GM04504 (cell line): ENCODE measurements at regions not wholly inside any gene's neighbourhood (a gene's known extent, or its start where the extent isn't known, plus 50 kb on each side); places are given as distances from the start of the nearest gene placed in this dataset.
"Not testable (repeated sequence)": the region's sequence is repeated elsewhere in the genome, so short reads cannot be mapped to it uniquely, and the experiment has no call there.

Source experiments
- DNase-seq: peaks from one replicate; pipeline ENCODE4 v3.0.0-alpha.2; 2012; ENCODE audit warnings: low read depth

- no peak for DNase-seq
Observed at GRCh38 chr9:30329431-30329830, 2055.0 kb upstream of the ACO1 start.

DNA sequence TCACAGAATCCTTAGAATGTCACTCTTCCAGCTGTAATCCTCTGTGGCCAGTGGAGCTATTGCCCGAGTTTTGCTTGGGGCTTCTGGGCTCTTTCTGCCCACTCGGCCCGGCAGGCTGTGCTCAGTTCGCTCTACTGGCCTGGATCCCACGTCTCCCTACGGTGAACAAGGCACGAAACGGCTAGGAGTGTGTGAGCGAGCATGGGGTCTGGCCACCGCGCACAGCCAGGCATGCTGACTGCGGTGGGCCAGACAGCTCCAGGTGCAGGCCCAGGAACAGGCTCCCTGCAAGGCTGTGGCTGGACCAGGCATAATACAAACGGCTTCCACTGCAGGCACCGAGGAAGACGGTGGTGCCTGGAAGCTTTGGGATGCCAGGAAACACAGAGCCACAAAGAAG lies 2035.5 kb upstream of the ACO1 start:
- no peak for DNase-seq

- DNase-seq, result no peak
Observed at GRCh38 chr9:30349526-30350513, 2034.6 kb upstream of the ACO1 start.

- no peak for DNase-seq
Observed at GRCh38 chr9:30356221-30356620, 2028.2 kb upstream of the ACO1 start.

- no peak for DNase-seq
Observed at GRCh38 chr9:30362373-30362772, 2022.1 kb upstream of the ACO1 start.

DNA sequence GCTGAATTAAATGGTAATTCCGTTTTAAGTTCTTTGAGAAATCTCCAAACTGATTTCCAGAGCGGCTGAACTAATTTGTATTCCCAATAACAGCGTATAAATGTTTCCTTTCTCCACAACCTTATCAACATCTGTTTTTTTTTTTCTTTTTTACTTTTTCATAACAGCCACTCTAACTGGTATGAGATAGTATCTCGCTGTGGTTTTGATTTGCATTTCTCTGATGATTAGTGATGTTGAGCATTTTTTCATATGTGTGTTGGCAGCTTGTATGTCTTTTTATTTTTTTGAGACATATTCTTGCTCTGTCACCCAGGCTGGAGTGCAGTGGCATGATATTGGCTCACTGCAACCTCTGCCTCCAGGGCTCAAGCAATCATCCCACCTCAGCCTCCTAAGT lies 2018.3 kb upstream of the ACO1 start:
- not testable (repeated sequence) for DNase-seq

- no peak for DNase-seq
Observed at GRCh38 chr9:30382271-30382670, 2002.2 kb upstream of the ACO1 start.

DNA sequence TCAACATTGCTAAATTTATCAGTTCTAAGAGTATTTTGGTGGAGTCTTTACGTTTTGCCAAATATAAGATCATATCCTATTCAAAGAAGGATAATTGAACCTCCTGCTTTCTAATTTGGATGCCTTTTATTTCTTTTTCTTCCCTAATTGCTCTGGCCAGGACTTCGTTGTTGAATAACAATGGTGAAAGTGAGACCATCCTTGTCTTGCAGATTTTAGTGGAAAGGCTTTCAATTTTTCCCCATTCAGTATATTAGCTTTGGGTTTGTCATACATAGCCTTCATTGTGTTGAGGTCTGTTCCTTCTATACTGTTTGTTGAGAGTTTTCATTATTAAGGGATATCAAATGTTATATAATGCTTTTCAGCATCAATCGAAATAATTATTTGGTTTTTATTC lies 1974.2 kb upstream of the ACO1 start:
- no peak for DNase-seq

GRCh38 chr9:30411571-30411970 lies 1972.9 kb upstream of the ACO1 start:
- no peak for DNase-seq

GRCh38 chr9:30459156-30459555 lies 1925.3 kb upstream of the ACO1 start:
- DNase-seq, result no peak

DNA sequence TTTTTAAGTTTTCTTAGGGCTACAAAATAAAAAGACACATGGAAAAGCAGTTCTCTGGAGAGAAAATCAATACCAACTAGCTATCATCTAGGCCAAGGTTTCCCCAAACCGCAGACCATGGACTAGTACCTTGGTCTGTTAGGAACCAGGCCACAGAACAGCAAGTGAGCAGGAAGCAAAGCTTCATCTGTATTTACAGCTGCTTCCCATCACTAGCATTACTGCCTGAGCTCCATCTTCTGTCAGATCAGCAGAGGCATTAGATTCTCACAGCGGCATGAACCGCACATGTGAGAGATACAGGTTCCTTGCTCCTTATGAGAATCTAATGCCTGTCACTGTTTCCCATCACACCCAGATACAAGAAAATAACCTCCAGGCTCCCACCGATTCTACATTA lies 1907.6 kb upstream of the ACO1 start:
- DNase-seq, result no peak

- DNase-seq, result no peak
Observed at GRCh38 chr9:30478684-30479083, 1905.8 kb upstream of the ACO1 start.

DNA sequence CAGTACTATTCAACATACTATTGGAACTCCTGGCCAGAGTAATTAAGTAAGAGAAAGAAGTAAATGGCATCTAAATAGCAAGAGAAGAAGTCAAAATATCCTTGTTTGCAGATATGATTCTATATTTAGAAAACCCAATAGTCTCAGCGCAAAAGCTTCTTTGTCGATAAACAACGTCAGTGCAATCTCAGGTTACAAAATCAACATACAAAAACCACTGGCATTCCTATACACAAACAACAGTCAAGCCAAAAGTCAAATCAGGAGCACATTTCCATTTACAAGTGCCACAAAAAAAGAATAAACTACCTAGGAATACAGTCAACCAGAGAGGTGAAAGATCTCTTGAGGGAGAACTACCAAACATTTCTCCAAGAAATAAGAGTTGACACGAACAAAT lies 1901.9 kb upstream of the ACO1 start:
- DNase-seq, result no peak

- DNase-seq, result no peak
Observed at GRCh38 chr9:30484690-30485089, 1899.8 kb upstream of the ACO1 start.

DNA sequence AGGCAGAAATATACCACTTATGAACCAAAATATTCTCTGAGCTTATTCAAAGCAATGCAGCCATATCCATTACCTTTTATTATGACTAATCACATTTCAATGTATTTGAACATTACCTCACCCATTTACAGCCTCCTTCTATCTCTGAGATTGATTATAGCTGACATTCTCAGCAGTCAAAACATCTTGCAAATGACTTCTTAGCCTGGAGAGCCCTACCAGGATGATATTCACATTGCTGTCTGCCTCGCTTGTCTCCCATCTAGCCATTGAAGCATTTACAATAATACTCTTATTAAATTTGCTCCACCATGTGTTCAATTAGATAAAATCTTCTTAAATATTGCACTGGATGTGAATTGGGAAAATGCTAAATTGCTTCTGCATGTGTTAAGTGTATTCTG lies 1879.9 kb upstream of the ACO1 start:
- no peak for DNase-seq

GRCh38 chr9:30505311-30505710 lies 1879.1 kb upstream of the ACO1 start:
- DNase-seq, result no peak

DNA sequence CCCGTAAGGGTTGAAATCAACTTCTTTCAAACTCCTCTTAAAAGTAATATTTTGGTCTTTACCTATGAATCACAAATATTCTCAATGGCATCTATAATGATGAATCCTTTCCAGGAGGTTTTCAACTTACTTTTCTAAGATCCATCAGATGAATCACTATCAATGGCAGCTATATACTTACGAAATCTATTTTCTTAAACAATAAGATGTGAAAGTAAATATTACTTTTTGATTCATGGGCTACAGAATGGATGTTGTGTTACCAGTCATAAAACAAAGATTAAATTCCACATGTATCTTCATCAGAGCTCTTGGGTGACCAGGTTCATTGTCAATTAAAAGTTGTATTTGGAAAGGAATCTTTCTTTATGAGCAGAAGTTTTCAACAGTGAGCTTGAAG lies 1877.7 kb upstream of the ACO1 start:
- no peak for DNase-seq

DNA sequence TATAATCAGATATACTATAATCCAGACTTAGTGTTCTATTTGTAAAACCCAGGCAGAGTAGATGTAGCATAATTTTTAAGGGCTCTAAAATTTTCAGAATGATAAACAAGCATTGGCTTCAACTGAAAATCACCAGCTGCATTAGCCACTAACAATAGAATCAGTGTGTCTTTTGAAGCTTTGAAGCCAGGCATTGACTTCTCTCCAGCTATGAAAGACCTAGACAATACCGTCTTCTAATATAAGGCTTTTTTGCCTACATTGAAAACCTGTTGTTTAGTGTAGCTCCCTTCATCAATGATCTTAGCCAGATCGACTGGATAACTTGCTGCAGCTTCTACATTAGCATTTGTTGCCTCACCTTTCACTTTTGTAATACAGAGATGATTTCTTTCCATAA lies 1877.3 kb upstream of the ACO1 start:
- no peak for DNase-seq

- DNase-seq, result no peak
Observed at GRCh38 chr9:30511666-30512065, 1872.8 kb upstream of the ACO1 start.

DNA sequence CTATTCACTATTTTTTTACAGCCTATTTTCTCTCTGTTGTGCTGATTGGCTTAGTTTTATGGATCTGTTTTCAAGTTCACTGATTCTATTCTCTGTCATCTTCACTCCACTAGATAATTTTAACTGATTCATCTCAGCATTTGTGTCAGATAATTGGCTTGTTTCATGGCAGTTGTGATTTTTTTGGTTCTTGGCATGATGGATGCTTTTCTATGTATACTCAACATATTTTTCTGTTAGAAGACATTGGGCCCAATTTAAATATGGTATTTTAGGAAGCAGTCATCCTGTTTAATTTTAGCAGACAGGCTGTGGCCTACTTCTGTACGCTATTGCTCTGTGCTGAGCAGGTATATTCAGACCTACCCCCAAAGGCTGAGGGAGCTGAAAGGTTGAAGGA lies 1865.3 kb upstream of the ACO1 start:
- no peak for DNase-seq

GRCh38 chr9:30519756-30520155 lies 1864.7 kb upstream of the ACO1 start:
- DNase-seq, result no peak

DNA sequence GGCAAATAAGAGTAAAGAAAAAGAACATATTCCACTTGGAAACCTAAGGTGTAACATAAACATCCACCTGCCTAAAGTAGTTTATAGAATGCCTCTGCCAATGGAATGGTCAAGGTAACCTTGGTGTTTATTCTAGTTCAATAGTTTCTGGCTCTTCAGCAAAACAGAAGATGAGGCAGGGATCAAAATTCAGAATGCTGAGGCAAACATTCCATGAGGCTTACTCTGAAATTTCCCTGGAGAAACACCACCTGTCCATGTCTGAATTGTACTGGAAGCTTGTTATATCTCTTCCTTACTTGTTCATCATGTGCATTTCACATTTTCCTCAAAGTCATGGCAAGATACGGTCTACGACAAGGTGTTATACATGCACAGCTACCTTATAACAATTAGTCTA lies 1862.4 kb upstream of the ACO1 start:
- DNase-seq, result no peak

GRCh38 chr9:30522486-30522885 lies 1862.0 kb upstream of the ACO1 start:
- no peak for DNase-seq

GRCh38 chr9:30524311-30524710 lies 1860.1 kb upstream of the ACO1 start:
- no peak for DNase-seq
